Stomach (tissue), 4 donors: ENCODE measurements at regions not wholly inside any gene's neighbourhood (a gene's known extent, or its start where the extent isn't known, plus 50 kb on each side); places are given as distances from the start of the nearest gene placed in this dataset.

Source experiments
- POLR2AphosphoS5 ChIP-seq, 3 donors: sonication (generic); formaldehyde crosslinking; IDR thresholded peaks; one replicate each; pipeline ENCODE4 v1.6.1; 2016; ENCODE audit warnings: antibody characterized with exemption in 3 of 3
- TF ChIP-seq, protein P1 (sequence below), 7 experiments: fragments of 450-650 bp in 4 of 7; fragments of 200-600 bp in 3 of 7; sonication (generic) in 3 of 7; IDR thresholded peaks; one replicate each; pipeline ENCODE4 v1.5.1; 2016 to 2019; ENCODE audit warnings: antibody characterized with exemption in 7 of 7, control low read depth in 2 of 7, mild to moderate bottlenecking in 1 of 7

DNA sequence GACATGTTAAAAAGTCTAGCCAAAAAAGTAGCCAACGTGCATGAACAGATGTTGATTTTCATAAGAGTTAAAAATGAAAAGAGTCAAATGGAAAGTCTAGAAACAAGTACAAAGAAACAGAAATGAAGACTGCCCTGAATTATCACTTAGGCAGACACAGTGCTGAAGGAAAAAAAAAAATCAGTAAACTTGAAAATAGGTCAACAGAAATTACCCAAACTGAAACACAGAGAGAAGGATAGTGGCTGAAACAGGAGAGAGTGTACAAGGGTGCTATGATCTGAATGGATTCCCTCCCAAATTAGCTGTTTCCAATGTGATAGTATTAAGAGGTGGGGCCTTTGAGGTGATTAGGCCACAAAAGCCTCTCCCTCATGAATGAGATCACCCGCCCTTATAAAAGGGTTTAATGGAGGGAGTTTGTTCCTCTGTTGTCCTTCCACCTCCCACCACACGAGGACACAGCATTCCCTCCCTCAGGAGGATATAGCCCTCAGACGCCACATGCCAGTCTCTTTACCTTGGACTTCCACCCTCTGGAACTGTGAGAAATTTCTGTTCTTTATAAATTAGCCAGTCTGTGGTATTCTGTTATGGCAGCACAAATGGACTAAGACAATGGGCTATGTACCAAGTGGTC is 249.7 kb downstream of the AHR start:
- TF ChIP-seq, protein P1, sequence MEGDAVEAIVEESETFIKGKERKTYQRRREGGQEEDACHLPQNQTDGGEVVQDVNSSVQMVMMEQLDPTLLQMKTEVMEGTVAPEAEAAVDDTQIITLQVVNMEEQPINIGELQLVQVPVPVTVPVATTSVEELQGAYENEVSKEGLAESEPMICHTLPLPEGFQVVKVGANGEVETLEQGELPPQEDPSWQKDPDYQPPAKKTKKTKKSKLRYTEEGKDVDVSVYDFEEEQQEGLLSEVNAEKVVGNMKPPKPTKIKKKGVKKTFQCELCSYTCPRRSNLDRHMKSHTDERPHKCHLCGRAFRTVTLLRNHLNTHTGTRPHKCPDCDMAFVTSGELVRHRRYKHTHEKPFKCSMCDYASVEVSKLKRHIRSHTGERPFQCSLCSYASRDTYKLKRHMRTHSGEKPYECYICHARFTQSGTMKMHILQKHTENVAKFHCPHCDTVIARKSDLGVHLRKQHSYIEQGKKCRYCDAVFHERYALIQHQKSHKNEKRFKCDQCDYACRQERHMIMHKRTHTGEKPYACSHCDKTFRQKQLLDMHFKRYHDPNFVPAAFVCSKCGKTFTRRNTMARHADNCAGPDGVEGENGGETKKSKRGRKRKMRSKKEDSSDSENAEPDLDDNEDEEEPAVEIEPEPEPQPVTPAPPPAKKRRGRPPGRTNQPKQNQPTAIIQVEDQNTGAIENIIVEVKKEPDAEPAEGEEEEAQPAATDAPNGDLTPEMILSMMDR (IDR thresholded peaks at IDR 0.05): no peak
- TF ChIP-seq POLR2AphosphoS5 (IDR thresholded peaks at IDR 0.05): no peak
